ENCODE measurements at regions not wholly inside any gene's neighbourhood (a gene's known extent, or its start where the extent isn't known, plus 50 kb on each side); places are given as distances from the start of the nearest gene placed in this dataset.

DNA sequence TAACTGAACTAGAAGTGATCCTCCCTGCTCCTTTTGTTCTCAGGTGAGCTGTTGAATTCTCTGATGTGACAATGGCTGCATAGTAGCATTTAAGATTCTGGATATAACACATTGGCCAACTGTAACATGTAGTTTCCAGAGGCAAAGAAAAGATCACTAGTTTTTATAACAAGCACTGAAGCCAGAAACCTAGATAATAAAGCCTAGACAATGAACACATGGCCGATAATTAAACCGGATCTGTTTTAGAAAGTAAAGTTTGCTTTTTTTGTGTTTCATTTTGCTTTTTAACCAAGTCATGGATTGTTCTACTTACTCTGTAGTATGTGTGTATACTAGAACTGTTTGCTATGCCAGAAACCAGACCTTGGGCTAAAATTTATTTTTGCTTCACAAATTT lies 225.5 kb upstream of the KLHL1 start:
- intact Hi-C loops (cut with DNase I) = no loop called here
- TF ChIP-seq, protein P1, sequence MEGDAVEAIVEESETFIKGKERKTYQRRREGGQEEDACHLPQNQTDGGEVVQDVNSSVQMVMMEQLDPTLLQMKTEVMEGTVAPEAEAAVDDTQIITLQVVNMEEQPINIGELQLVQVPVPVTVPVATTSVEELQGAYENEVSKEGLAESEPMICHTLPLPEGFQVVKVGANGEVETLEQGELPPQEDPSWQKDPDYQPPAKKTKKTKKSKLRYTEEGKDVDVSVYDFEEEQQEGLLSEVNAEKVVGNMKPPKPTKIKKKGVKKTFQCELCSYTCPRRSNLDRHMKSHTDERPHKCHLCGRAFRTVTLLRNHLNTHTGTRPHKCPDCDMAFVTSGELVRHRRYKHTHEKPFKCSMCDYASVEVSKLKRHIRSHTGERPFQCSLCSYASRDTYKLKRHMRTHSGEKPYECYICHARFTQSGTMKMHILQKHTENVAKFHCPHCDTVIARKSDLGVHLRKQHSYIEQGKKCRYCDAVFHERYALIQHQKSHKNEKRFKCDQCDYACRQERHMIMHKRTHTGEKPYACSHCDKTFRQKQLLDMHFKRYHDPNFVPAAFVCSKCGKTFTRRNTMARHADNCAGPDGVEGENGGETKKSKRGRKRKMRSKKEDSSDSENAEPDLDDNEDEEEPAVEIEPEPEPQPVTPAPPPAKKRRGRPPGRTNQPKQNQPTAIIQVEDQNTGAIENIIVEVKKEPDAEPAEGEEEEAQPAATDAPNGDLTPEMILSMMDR (IDR thresholded peaks at IDR 0.05) = no peak

DNA sequence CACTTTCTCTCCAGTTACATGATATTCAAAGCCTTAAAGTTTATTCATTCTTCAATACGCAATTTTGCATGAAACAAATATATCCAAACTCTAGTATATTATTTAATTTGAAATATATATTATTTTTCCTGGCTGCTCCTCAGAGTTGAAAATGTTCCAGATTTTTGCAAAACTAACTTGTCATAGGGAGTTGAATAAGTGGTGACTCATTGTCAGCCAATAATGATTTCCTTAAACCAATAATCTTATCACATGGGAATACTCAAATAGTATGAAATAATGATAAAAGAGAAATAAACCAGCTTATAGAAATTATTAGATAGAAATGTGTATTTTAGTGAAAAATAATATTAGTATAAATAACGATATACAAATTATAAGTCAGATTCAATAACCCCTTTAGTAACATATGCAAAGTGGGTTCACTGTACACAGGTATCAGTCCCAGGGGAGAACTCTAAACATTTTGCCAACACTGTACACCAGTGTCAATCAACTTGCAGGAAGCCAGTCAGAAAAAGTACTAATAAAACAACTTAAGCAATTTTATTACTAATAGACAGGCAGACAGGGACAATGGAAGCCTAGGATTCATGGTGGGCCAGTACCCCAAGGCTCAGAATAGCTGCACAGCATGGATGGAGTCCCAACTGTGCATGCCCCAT lies 222.6 kb upstream of the KLHL1 start:
- H3K36me3 ChIP-seq = no peaks in the 10 kb centered on the region
- intact Hi-C loops (cut with DNase I) = no loop called here
- TF ChIP-seq, protein P1 (IDR thresholded peaks at IDR 0.05) = no peak

More for the DNA sequence above, 225.5 kb upstream of the KLHL1 start:
- Histone ChIP-seq H3K36me3 (no peaks in the 10 kb centered on the region), H3K9me3 (no peaks in the 10 kb centered on the region), H3K27me3 (no peaks in the 10 kb centered on the region), H3K4me1 (no peaks in the 10 kb centered on the region), H3K27ac (no peak overlapping the region), H3K4me3 (no peak overlapping the region), H3K9ac (ENCODE audit: low read depth in 2 of 2, low read length in 2 of 2) (no peak overlapping the region)
- no peak for DNase-seq

DNA sequence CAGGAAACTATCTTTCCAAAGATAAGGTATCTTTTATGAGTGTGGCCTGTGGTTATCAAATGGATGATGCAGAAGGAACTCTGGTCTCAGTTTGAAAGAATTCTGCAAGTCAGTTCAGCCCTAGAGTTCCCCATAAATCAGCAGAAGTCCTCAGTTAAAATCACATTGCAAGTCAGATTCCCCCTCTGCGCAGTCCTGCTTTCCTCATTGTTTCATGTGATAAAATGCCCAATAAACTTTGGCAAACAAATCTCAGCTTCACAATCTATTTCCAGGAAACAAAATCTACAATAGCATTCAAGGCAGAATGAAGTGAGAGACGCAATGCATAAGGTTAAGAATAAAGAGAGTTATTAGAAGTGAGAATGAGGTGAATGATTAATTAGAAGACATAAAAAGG lies 216.3 kb upstream of the KLHL1 start:
- DNase-seq = peak; percentile 20
- Histone ChIP-seq H3K4me1 (no peaks in the 10 kb centered on the region), H3K4me3 (no peak overlapping the region), H3K36me3 (no peaks in the 10 kb centered on the region), H3K27me3 (no peaks in the 10 kb centered on the region), H3K9me3 (no peaks in the 10 kb centered on the region), H3K9ac (ENCODE audit: low read depth in 2 of 2, low read length in 2 of 2) (no peak overlapping the region), H3K27ac (no peak overlapping the region)
- intact Hi-C loops (cut with DNase I) = no loop called here
- TF ChIP-seq, protein P1 (IDR thresholded peaks at IDR 0.05) = no peak

More for the DNA sequence above, 222.6 kb upstream of the KLHL1 start:
- H3K4me3 ChIP-seq = no peak overlapping the region
- H3K27ac ChIP-seq = no peak overlapping the region
- no peak overlapping the region for H3K9ac ChIP-seq (ENCODE audit: low read depth in 2 of 2, low read length in 2 of 2)
- DNase-seq = no peak
- no peaks in the 10 kb centered on the region for H3K27me3 ChIP-seq
- H3K9me3 ChIP-seq = no peaks in the 10 kb centered on the region
- H3K4me1 ChIP-seq = no peaks in the 10 kb centered on the region

DNA sequence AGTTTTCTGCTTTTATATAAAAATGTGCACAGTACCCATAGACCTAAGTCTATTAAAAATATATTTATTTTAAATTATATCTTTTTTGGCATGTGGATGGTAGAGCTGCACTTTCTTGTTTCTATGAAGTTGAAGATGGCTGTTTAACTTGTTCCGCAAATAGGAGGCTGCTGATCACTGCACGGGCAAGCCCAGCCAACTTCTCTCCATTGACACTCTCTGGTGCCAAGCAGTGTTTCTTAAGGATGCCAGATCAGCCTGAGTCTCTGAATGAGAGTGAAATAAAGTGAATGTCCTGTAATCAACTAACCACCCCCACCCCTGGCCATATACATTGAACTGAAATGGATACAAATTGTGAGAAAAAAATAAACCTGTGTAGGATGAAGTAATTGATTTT lies 202.9 kb upstream of the KLHL1 start:
- DNase-seq = no peak
- TF ChIP-seq, protein P1 (IDR thresholded peaks at IDR 0.05) = no peak
- intact Hi-C loops (cut with DNase I) = no loop called here
- Histone ChIP-seq H3K27me3 (no peaks in the 10 kb centered on the region), H3K4me3 (no peak overlapping the region), H3K4me1 (no peaks in the 10 kb centered on the region), H3K9me3 (no peaks in the 10 kb centered on the region), H3K9ac (ENCODE audit: low read depth in 2 of 2, low read length in 2 of 2) (no peak overlapping the region), H3K36me3 (no peaks in the 10 kb centered on the region), H3K27ac (no peak overlapping the region)

DNA sequence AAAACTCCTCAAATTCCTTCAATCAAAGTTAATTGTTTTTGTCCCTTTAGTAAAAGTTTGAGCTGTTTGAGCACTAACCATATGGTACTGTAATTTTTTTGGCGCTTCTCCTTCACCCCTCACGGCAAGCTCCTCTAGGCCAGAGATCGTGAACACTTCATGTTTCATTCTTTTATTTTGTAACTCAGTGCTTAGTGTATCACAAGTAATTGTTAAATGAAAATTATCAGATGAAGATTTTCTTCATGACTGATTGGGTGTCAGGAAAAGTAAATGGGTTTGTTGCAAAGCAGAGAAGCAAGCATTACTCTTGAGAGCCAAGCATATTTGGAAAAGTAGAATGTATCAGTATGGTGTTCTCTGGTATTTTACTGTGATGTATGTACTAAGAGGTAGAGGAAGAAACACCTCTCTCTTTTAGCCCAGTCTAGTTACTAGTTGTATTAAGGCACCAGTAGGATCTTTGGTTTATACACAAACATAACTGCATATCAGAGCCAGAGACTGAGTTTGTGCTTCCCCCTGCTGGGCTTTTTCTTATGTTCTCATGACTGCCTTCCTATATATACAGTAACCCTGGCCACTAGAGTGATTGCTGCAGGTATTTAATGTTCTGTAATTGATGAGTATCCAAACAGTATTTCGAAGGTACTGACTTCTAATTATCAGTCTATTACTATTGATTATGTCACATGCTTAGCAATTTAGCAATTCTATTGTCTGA lies 202.3 kb upstream of the KLHL1 start:
- no peak overlapping the region for H3K4me3 ChIP-seq
- intact Hi-C loops (cut with DNase I) = no loop called here
- no peaks in the 10 kb centered on the region for H3K36me3 ChIP-seq
- H3K9me3 ChIP-seq = no peaks in the 10 kb centered on the region
- TF ChIP-seq, protein P1 (IDR thresholded peaks at IDR 0.05) = no peak
- no peak overlapping the region for H3K27ac ChIP-seq
- H3K27me3 ChIP-seq = no peaks in the 10 kb centered on the region
- peak; percentile 21 for DNase-seq
- no peak overlapping the region for H3K9ac ChIP-seq (ENCODE audit: low read depth in 2 of 2, low read length in 2 of 2)
- no peaks in the 10 kb centered on the region for H3K4me1 ChIP-seq

Measured in colonic mucosa (tissue), 4 donors.